Karpas-422 (cell line): ENCODE measurements at regions not wholly inside any gene's neighbourhood (a gene's known extent, or its start where the extent isn't known, plus 50 kb on each side); places are given as distances from the start of the nearest gene placed in this dataset.

Experiments used
- DNase-seq: peaks from one replicate; pipeline ENCODE4 v3.0.0-alpha.2; 2015
- H2AFZ ChIP-seq: fragments of 200-600 bp; sonication (generic); 2 replicates; pipeline ENCODE4 v1.6.1; 2014; ENCODE audit warnings: antibody characterized with exemption, low read length, mixed read lengths
- H3K27ac ChIP-seq: fragments of 200-600 bp; sonication (generic); 2 replicates; pipeline ENCODE4 v1.5.1; 2014; ENCODE audit warnings: mild to moderate bottlenecking, low read length, moderate library complexity
- H3K27me3 ChIP-seq: fragments of 200-600 bp; sonication (generic); 2 replicates; pipeline ENCODE4 v1.6.1; 2014; ENCODE audit warnings: low read length, mixed read lengths
- H3K36me3 ChIP-seq: fragments of 200-600 bp; sonication (generic); 2 replicates; pipeline ENCODE4 v1.6.1; 2014; ENCODE audit warnings: low read length, mixed read lengths; ENCODE audit not compliant: insufficient read depth
- H3K4me1 ChIP-seq: fragments of 200-600 bp; sonication (generic); 2 replicates; pipeline ENCODE4 v1.6.1; 2014; ENCODE audit warnings: mild to moderate bottlenecking, low read length, mixed read lengths
- H3K4me2 ChIP-seq: fragments of 200-600 bp; sonication (generic); 2 replicates; pipeline ENCODE4 v1.6.1; 2014; ENCODE audit warnings: low read length, low read depth, mild to moderate bottlenecking; ENCODE audit not compliant: poor library complexity, severe bottlenecking
- H3K4me3 ChIP-seq: fragments of 200-600 bp; sonication (generic); 2 replicates; pipeline ENCODE4 v1.5.1; 2014; ENCODE audit warnings: mild to moderate bottlenecking, antibody characterized with exemption, low read length, mixed read lengths
- H3K79me2 ChIP-seq: fragments of 200-600 bp; sonication (generic); 2 replicates; pipeline ENCODE4 v1.6.1; 2014; ENCODE audit warnings: mild to moderate bottlenecking, low read length, mixed read lengths
- H3K9ac ChIP-seq: fragments of 200-600 bp; sonication (generic); 2 replicates; pipeline ENCODE4 v1.6.0; 2014; ENCODE audit warnings: low read length
- H3K9me2 ChIP-seq: fragments of 200-600 bp; sonication (generic), shearing (Covaris generic); replicated peaks from 2 replicates; pipeline ENCODE4 v1.6.0; 2014; ENCODE audit warnings: mild to moderate bottlenecking, low read length, moderate library complexity; ENCODE audit not compliant: insufficient read depth
- H3K9me3 ChIP-seq: fragments of 300-700, 200-600 bp; sonication (generic); 2 replicates; pipeline ENCODE4 v1.6.1; 2014; ENCODE audit warnings: low read length, mixed read lengths
- H4K20me1 ChIP-seq: fragments of 200-600 bp; sonication (generic); 2 replicates; pipeline ENCODE4 v1.6.1; 2014; ENCODE audit warnings: mild to moderate bottlenecking, antibody characterized with exemption, low read length, low read depth; ENCODE audit not compliant: insufficient read depth

DNA sequence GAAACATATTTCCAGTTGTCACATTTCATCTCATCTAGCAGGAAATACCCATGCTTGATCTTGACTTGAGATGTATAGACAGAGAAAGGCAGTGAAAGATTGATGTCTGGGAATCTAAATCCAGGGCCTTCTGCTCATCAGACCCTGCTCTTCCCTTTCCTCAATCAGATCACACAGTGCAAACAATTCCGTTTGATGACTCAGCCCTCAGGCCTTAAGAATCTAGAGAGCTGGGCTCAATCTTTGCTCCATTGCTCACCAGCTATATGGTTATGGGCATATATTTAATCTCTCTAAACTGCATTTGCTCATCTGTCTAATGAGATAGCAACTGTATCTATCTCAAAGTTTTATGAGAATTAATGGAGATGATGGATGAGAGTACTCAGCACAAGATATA is 201.8 kb upstream of the CCDC196 start:
- Histone ChIP-seq H3K4me1 (no peaks in the 10 kb centered on the region), H2AFZ (no peak overlapping the region), H3K9me2 (no peaks in the 10 kb centered on the region), H3K79me2 (no peaks in the 10 kb centered on the region), H3K27me3 (no peaks in the 10 kb centered on the region), H3K9me3 (no peaks in the 10 kb centered on the region), H3K4me2 (no peak overlapping the region), H4K20me1 (no peaks in the 10 kb centered on the region), H3K27ac (no peak overlapping the region), H3K4me3 (no peak overlapping the region), H3K36me3 (no peaks in the 10 kb centered on the region), H3K9ac (no peak overlapping the region)
- no peak for DNase-seq

GRCh38 chr14:66288511-66288910 is 197.7 kb upstream of the CCDC196 start:
- Histone ChIP-seq H3K4me3 (no peak overlapping the region), H2AFZ (no peak overlapping the region)
- DNase-seq = no peak

DNA sequence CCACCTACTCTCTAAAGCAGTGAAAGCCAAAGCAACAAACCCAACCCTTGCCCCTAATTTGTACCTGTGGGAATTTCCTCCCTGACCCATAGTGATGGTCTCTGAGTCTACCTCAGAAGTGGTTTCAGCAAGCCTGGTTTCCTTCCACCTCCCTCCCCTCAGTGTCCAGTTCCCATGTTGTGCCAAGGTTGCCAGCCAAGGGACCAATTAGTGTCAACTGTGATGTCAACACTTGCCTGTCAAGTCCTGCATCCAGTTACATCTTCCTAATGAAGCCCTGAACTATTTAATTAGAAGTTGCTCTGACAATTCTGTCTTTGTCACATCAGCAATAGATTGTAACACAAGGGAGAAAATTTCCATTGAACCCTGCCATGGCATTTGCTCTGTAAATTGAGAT is 194.4 kb upstream of the CCDC196 start:
- H3K4me1 ChIP-seq = no peaks in the 10 kb centered on the region
- no peak overlapping the region for H3K4me3 ChIP-seq
- no peaks in the 10 kb centered on the region for H3K79me2 ChIP-seq
- no peaks in the 10 kb centered on the region for H3K36me3 ChIP-seq
- DNase-seq = no peak
- no peak overlapping the region for H3K9ac ChIP-seq
- no peak overlapping the region for H3K27ac ChIP-seq
- H3K27me3 ChIP-seq = no peaks in the 10 kb centered on the region
- H3K9me3 ChIP-seq = no peaks in the 10 kb centered on the region
- no peak overlapping the region for H3K4me2 ChIP-seq
- H2AFZ ChIP-seq = no peak overlapping the region
- H4K20me1 ChIP-seq = no peaks in the 10 kb centered on the region
- 0 out of 2 replicates have a peak, but pooled peaks cover 3% of the 10 kb centered on the region for H3K9me2 ChIP-seq

More at GRCh38 chr14:66288511-66288910, 197.7 kb upstream of the CCDC196 start:
- Histone ChIP-seq H3K9me2 (no peaks in the 10 kb centered on the region), H3K27me3 (no peaks in the 10 kb centered on the region), H3K79me2 (no peaks in the 10 kb centered on the region), H3K36me3 (no peaks in the 10 kb centered on the region), H3K4me1 (no peaks in the 10 kb centered on the region), H3K27ac (no peak overlapping the region), H3K9ac (no peak overlapping the region), H3K4me2 (no peak overlapping the region), H3K9me3 (no peaks in the 10 kb centered on the region), H4K20me1 (no peaks in the 10 kb centered on the region)

DNA sequence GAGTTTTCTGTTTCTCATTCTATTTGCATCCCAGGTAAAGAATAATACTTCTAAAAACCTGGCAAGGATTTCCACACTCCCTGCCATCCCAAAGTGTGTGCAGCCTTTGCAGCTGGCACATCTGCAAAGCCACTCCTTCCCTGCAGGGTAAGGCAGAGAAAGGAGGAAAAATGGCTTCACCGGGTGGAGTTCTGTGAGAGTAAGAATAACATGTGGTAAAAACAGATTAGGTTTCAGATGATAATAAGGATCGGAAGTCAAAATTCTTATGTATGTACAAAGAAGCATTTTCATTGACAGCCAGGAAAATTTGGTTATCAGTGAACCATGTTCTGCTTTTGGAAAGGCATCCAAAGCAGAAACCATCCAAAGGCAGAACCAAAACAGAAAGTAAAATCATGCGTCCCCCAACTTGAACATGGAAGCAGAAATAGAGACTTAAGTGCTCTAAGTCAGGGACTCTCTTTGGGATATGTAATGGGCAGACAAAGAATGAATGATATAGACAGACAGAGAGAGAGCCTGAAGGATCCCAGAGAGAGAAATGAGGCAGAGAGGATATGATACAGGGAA is 192.6 kb upstream of the CCDC196 start:
- no peaks in the 10 kb centered on the region for H3K79me2 ChIP-seq

DNA sequence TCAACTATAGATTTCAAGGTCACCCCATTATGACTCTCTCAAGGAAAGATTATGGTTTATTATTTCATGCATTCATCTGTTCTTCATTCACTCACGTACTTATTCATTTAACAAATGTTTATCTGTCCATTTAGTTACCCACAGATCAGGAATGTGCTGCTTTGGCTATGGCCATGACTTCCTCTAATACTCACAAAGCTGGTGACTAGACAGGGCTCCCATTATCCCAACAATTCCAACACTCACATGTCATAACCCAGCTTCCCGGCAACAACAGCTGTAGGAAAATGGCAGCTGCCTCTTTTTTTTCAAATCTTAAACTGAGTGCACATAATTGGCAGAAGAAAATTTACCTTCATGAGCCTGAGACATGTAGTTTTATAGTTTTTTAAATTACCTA is 190.8 kb upstream of the CCDC196 start:
- no peaks in the 10 kb centered on the region for H3K79me2 ChIP-seq
- no peak overlapping the region for H2AFZ ChIP-seq
- H3K4me1 ChIP-seq = no peaks in the 10 kb centered on the region
- H3K4me3 ChIP-seq = no peak overlapping the region
- no peak for DNase-seq
- H3K9me2 ChIP-seq = 0 out of 2 replicates have a peak, but pooled peaks cover 3% of the 10 kb centered on the region
- H3K36me3 ChIP-seq = no peaks in the 10 kb centered on the region
- no peaks in the 10 kb centered on the region for H3K27me3 ChIP-seq
- H3K9me3 ChIP-seq = no peaks in the 10 kb centered on the region
- H4K20me1 ChIP-seq = no peaks in the 10 kb centered on the region
- no peak overlapping the region for H3K27ac ChIP-seq
- H3K4me2 ChIP-seq = no peak overlapping the region
- H3K9ac ChIP-seq = no peak overlapping the region

More for the DNA sequence above, 192.6 kb upstream of the CCDC196 start:
- H3K9me2 ChIP-seq = 0 out of 2 replicates have a peak, but pooled peaks cover 3% of the 10 kb centered on the region
- no peak overlapping the region for H3K27ac ChIP-seq
- DNase-seq = no peak
- no peak overlapping the region for H3K4me3 ChIP-seq
- no peaks in the 10 kb centered on the region for H4K20me1 ChIP-seq
- no peaks in the 10 kb centered on the region for H3K27me3 ChIP-seq
- H3K4me1 ChIP-seq = no peaks in the 10 kb centered on the region
- no peak overlapping the region for H3K4me2 ChIP-seq
- H3K36me3 ChIP-seq = no peaks in the 10 kb centered on the region
- H2AFZ ChIP-seq = no peak overlapping the region
- H3K9me3 ChIP-seq = no peaks in the 10 kb centered on the region
- no peak overlapping the region for H3K9ac ChIP-seq

- Histone ChIP-seq H3K4me1 (no peaks in the 10 kb centered on the region), H3K79me2 (no peaks in the 10 kb centered on the region), H4K20me1 (no peaks in the 10 kb centered on the region), H3K27me3 (no peaks in the 10 kb centered on the region), H3K9me2 (no peaks in the 10 kb centered on the region), H3K27ac (no peak overlapping the region), H3K4me2 (no peak overlapping the region), H3K9me3 (no peaks in the 10 kb centered on the region), H3K4me3 (no peak overlapping the region), H2AFZ (no peak overlapping the region), H3K36me3 (no peaks in the 10 kb centered on the region), H3K9ac (no peak overlapping the region)
- no peak for DNase-seq
Measured at GRCh38 chr14:66300886-66301285, 185.3 kb upstream of the CCDC196 start.

GRCh38 chr14:66306101-66306500 is 180.1 kb upstream of the CCDC196 start:
- Histone ChIP-seq H3K9me3 (no peaks in the 10 kb centered on the region), H3K4me2 (no peak overlapping the region), H3K9me2 (no peaks in the 10 kb centered on the region; the same call in 1 of the 2 replicates), H3K4me1 (no peaks in the 10 kb centered on the region), H3K79me2 (no peaks in the 10 kb centered on the region), H4K20me1 (no peaks in the 10 kb centered on the region), H3K27me3 (no peaks in the 10 kb centered on the region), H3K4me3 (no peak overlapping the region), H3K9ac (no peak overlapping the region), H3K36me3 (no peaks in the 10 kb centered on the region), H3K27ac (no peak overlapping the region), H2AFZ (no peak overlapping the region)
- DNase-seq = no peak

- no peak for DNase-seq
Measured at GRCh38 chr14:66311058-66311457, 175.1 kb upstream of the CCDC196 start.

More at GRCh38 chr14:66311058-66311457, 175.1 kb upstream of the CCDC196 start:
- H3K9me2 ChIP-seq = no peaks in the 10 kb centered on the region; the same call in 1 of the 2 replicates
- no peaks in the 10 kb centered on the region for H3K4me1 ChIP-seq
- no peaks in the 10 kb centered on the region for H3K79me2 ChIP-seq
- H2AFZ ChIP-seq = no peak overlapping the region
- no peak overlapping the region for H3K9ac ChIP-seq
- H3K27ac ChIP-seq = no peak overlapping the region
- no peaks in the 10 kb centered on the region for H3K9me3 ChIP-seq
- H3K4me2 ChIP-seq = no peak overlapping the region
- no peaks in the 10 kb centered on the region for H3K27me3 ChIP-seq
- no peaks in the 10 kb centered on the region for H3K36me3 ChIP-seq
- no peak overlapping the region for H3K4me3 ChIP-seq
- H4K20me1 ChIP-seq = no peaks in the 10 kb centered on the region
